HepG2 (cell line): ENCODE measurements at regions not wholly inside any gene's neighbourhood (a gene's known extent, or its start where the extent isn't known, plus 50 kb on each side); places are given as distances from the start of the nearest gene placed in this dataset.

Experiments
- CBX5 ChIP-seq: sonication (generic); formaldehyde crosslinking; IDR thresholded peaks from 2 replicates; pipeline ENCODE4 v1.4.0; 2020; ENCODE audit warnings: missing genetic modification reagents, borderline replicate concordance
- FOXA1 ChIP-seq, 2 experiments: fragments of 450-650 bp in 1 of 2; sonication (generic) in 1 of 2; formaldehyde crosslinking in 1 of 2; IDR thresholded peaks; 2 replicates each; pipeline versions ENCODE4 v1.4.0 to v1.6.1; 2016 to 2020; ENCODE audit warnings: missing genetic modification reagents in 1 of 2
- GTF2F1 ChIP-seq: fragments of 150-350 bp; IDR thresholded peaks from 2 replicates; pipeline ENCODE4 v1.6.1; 2014; ENCODE audit warnings: low read length
- HMGA1 ChIP-seq: sonication (generic); formaldehyde crosslinking; conservative IDR thresholded peaks from 2 replicates; pipeline ENCODE4 v1.4.0; 2020; ENCODE audit warnings: missing genetic modification reagents
- NFYB ChIP-seq: sonication (generic); formaldehyde crosslinking; IDR thresholded peaks from 2 replicates; pipeline ENCODE4 v1.4.0; 2020; ENCODE audit warnings: missing genetic modification reagents
- PAX8 ChIP-seq: sonication (generic); formaldehyde crosslinking; IDR thresholded peaks from 2 replicates; pipeline ENCODE4 v1.8.0; 2022; ENCODE audit warnings: mild to moderate bottlenecking, missing genetic modification reagents, borderline replicate concordance
- RAD21 ChIP-seq: fragments of 450-650 bp; formaldehyde crosslinking; IDR thresholded peaks from 2 replicates; pipeline ENCODE4 v1.5.0; 2020; ENCODE audit warnings: mild to moderate bottlenecking
- TOE1 ChIP-seq: sonication (generic); formaldehyde crosslinking; IDR thresholded peaks from 2 replicates; pipeline ENCODE4 v1.4.0; 2020; ENCODE audit warnings: mild to moderate bottlenecking, missing genetic modification reagents
- YY1 ChIP-seq: IDR thresholded peaks from 2 replicates; pipeline ENCODE4 v1.6.1; 2011; ENCODE audit warnings: low read length, low read depth, moderate library complexity, mild to moderate bottlenecking; ENCODE audit not compliant: insufficient read depth, insufficient replicate concordance
- TF ChIP-seq, protein P1 (sequence below): sonication (generic); formaldehyde crosslinking; IDR thresholded peaks from 2 replicates; pipeline ENCODE4 v1.4.0; 2020; ENCODE audit warnings: mild to moderate bottlenecking, missing genetic modification reagents
- TF ChIP-seq, protein P2 (sequence below): sonication (generic); formaldehyde crosslinking; IDR thresholded peaks from 2 replicates; pipeline ENCODE4 v1.5.1; 2020; ENCODE audit warnings: mild to moderate bottlenecking, missing genetic modification reagents, moderate library complexity
- TF ChIP-seq, protein P3 (sequence below): IDR thresholded peaks from 2 replicates; pipeline ENCODE4 v1.6.1; 2018; ENCODE audit warnings: missing genetic modification reagents, mild to moderate bottlenecking, missing compliant biosample characterization
- TF ChIP-seq, protein P4 (sequence below): sonication (generic); IDR thresholded peaks from 2 replicates; pipeline ENCODE4 v1.6.1; 2016; ENCODE audit warnings: low read depth, borderline replicate concordance
- TF ChIP-seq, protein P5 (sequence below): sonication (generic); formaldehyde crosslinking; IDR thresholded peaks from 2 replicates; pipeline ENCODE4 v1.5.0; 2020; ENCODE audit warnings: mild to moderate bottlenecking, missing genetic modification reagents, moderate library complexity

DNA sequence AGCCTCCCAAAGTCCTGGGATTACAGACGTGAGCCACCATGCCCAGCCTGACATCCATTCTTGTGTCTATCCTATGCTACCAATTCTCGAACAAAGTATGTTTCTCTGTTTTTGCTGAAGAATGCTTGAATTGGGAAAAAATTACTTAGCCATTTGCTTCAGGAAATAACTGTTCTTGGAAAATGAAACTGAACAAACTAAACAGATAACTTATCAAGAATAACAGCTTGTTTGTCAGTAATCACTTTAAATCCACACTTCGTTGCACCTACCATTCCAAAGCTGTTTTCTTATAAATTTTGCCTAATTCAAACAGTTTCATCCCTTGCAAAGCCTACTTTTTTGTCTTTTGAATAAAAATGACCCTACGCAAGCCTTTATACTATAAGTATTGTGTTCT is 672.9 kb downstream of the SUCLG1 start:
- TF ChIP-seq TOE1 (CRISPR knock-in tag) (no peak), FOXA1 (IDR thresholded peaks at IDR 0.05) (no peak), FOXA1 (CRISPR knock-in tag; IDR thresholded peaks at IDR 0.05) (no peak), CBX5 (CRISPR knock-in tag) (no peak), NFYB (CRISPR knock-in tag) (no peak), HMGA1 (CRISPR knock-in tag) (no peak), PAX8 (CRISPR knock-in tag) (no peak), RAD21 (no peak), YY1 (no peak), GTF2F1 (no peak)
- TF ChIP-seq, protein P1, sequence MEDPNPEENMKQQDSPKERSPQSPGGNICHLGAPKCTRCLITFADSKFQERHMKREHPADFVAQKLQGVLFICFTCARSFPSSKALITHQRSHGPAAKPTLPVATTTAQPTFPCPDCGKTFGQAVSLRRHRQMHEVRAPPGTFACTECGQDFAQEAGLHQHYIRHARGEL (CRISPR knock-in tag), result no peak
- TF ChIP-seq, protein P2, sequence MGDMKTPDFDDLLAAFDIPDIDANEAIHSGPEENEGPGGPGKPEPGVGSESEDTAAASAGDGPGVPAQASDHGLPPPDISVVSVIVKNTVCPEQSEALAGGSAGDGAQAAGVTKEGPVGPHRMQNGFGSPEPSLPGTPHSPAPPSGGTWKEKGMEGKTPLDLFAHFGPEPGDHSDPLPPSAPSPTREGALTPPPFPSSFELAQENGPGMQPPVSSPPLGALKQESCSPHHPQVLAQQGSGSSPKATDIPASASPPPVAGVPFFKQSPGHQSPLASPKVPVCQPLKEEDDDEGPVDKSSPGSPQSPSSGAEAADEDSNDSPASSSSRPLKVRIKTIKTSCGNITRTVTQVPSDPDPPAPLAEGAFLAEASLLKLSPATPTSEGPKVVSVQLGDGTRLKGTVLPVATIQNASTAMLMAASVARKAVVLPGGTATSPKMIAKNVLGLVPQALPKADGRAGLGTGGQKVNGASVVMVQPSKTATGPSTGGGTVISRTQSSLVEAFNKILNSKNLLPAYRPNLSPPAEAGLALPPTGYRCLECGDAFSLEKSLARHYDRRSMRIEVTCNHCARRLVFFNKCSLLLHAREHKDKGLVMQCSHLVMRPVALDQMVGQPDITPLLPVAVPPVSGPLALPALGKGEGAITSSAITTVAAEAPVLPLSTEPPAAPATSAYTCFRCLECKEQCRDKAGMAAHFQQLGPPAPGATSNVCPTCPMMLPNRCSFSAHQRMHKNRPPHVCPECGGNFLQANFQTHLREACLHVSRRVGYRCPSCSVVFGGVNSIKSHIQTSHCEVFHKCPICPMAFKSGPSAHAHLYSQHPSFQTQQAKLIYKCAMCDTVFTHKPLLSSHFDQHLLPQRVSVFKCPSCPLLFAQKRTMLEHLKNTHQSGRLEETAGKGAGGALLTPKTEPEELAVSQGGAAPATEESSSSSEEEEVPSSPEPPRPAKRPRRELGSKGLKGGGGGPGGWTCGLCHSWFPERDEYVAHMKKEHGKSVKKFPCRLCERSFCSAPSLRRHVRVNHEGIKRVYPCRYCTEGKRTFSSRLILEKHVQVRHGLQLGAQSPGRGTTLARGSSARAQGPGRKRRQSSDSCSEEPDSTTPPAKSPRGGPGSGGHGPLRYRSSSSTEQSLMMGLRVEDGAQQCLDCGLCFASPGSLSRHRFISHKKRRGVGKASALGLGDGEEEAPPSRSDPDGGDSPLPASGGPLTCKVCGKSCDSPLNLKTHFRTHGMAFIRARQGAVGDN (CRISPR knock-in tag), result no peak
- TF ChIP-seq, protein P3, sequence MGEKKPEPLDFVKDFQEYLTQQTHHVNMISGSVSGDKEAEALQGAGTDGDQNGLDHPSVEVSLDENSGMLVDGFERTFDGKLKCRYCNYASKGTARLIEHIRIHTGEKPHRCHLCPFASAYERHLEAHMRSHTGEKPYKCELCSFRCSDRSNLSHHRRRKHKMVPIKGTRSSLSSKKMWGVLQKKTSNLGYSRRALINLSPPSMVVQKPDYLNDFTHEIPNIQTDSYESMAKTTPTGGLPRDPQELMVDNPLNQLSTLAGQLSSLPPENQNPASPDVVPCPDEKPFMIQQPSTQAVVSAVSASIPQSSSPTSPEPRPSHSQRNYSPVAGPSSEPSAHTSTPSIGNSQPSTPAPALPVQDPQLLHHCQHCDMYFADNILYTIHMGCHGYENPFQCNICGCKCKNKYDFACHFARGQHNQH (CRISPR knock-in tag), result no peak
- TF ChIP-seq, protein P4, sequence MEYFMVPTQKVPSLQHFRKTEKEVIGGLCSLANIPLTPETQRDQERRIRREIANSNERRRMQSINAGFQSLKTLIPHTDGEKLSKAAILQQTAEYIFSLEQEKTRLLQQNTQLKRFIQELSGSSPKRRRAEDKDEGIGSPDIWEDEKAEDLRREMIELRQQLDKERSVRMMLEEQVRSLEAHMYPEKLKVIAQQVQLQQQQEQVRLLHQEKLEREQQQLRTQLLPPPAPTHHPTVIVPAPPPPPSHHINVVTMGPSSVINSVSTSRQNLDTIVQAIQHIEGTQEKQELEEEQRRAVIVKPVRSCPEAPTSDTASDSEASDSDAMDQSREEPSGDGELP, result no peak
- TF ChIP-seq, protein P5, sequence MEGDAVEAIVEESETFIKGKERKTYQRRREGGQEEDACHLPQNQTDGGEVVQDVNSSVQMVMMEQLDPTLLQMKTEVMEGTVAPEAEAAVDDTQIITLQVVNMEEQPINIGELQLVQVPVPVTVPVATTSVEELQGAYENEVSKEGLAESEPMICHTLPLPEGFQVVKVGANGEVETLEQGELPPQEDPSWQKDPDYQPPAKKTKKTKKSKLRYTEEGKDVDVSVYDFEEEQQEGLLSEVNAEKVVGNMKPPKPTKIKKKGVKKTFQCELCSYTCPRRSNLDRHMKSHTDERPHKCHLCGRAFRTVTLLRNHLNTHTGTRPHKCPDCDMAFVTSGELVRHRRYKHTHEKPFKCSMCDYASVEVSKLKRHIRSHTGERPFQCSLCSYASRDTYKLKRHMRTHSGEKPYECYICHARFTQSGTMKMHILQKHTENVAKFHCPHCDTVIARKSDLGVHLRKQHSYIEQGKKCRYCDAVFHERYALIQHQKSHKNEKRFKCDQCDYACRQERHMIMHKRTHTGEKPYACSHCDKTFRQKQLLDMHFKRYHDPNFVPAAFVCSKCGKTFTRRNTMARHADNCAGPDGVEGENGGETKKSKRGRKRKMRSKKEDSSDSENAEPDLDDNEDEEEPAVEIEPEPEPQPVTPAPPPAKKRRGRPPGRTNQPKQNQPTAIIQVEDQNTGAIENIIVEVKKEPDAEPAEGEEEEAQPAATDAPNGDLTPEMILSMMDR (CRISPR knock-in tag), result no peak
